Ovary (tissue), 3 donors: ENCODE measurements at regions not wholly inside any gene's neighbourhood (a gene's known extent, or its start where the extent isn't known, plus 50 kb on each side); places are given as distances from the start of the nearest gene placed in this dataset.

Experiments used
- CTCF ChIP-seq, 3 donors: fragments of 450-650 bp in 2 of 3; fragments of 200-600 bp in 1 of 3; IDR thresholded peaks; one replicate each; pipeline versions ENCODE4 v1.5.1 to v1.8.0; 2016 to 2022; ENCODE audit warnings: antibody characterized with exemption in 3 of 3, mild to moderate bottlenecking in 1 of 3
- EP300 ChIP-seq: sonication (generic); formaldehyde crosslinking; IDR thresholded peaks from one replicate; pipeline ENCODE4 v1.6.1; 2017; ENCODE audit warnings: antibody characterized with exemption
- POLR2A ChIP-seq: fragments of 450-650 bp; IDR thresholded peaks from one replicate; pipeline ENCODE4 v1.6.1; 2017; ENCODE audit warnings: antibody characterized with exemption, mild to moderate bottlenecking, moderate library complexity
- donor health status: DM: no; HTN: no; CAD: no.

- TF ChIP-seq POLR2A (no peak), CTCF (IDR thresholded peaks at IDR 0.05) (no peak), EP300 (no peak)
These were observed 990.1 kb upstream of the LRFN5 start for GRCh38 chr14:40616579-40616978.
